Psoas muscle (tissue), 7 donors: ENCODE measurements at regions not wholly inside any gene's neighbourhood (a gene's known extent, or its start where the extent isn't known, plus 50 kb on each side); places are given as distances from the start of the nearest gene placed in this dataset.

Experiments
- ATAC-seq, 4 donors: fragments of 200-7000 bp; cut with Tn5 transposase; one replicate each; pipeline ENCODE4 v1.9.1; 2020; ENCODE audit warnings: moderate library complexity in 3 of 4, mild to moderate bottlenecking in 2 of 4
- DNase-seq, 2 donors: peaks; one replicate each; pipeline ENCODE4 v3.0.0-alpha.2; 2020
- H3K27ac ChIP-seq: fragments of 200-600 bp; one replicate; pipeline ENCODE4 v1.8.0; 2022
- H3K27me3 ChIP-seq, 3 donors: fragments of 200-600 bp in 1 of 3; one replicate each; pipeline versions ENCODE4 v1.6.1 to v1.8.0; 2013 to 2022; ENCODE audit warnings: low read length in 2 of 3, mild to moderate bottlenecking in 2 of 3, moderate library complexity in 1 of 3; ENCODE audit not compliant: insufficient read depth in 3 of 3
- H3K36me3 ChIP-seq, 2 donors: fragments of 200-600 bp in 1 of 2; one replicate each; pipeline versions ENCODE4 v1.6.1 to v1.8.0; 2013 to 2022; ENCODE audit warnings: low read depth in 1 of 2, mild to moderate bottlenecking in 1 of 2, moderate library complexity in 1 of 2; ENCODE audit not compliant: insufficient read depth in 1 of 2
- H3K4me1 ChIP-seq: fragments of 200-600 bp; one replicate; pipeline ENCODE4 v1.8.0; 2022
- H3K4me3 ChIP-seq: fragments of 200-600 bp; one replicate; pipeline ENCODE4 v1.8.0; 2022; ENCODE audit warnings: mild to moderate bottlenecking
- H3K9me3 ChIP-seq: fragments of 200-600 bp; one replicate; pipeline ENCODE4 v1.8.0; 2022
- CTCF ChIP-seq: fragments of 200-600 bp; IDR thresholded peaks from one replicate; pipeline ENCODE4 v1.8.0; 2022; ENCODE audit warnings: antibody characterized with exemption
- WGBS, 3 donors: extraction: QIAGEN DNeasy Blood & Tissue Kit; methylation state at CpG; one replicate each; pipeline versions ENCODE4 v1.1.6 to v1.1.7; 2013; 5-methylcytosine and 5-hydroxymethylcytosine counted together
- intact Hi-C, 2 donors: fragments of 100-400 bp; cut with DNase I; formaldehyde crosslinking; loops; one replicate each; pipeline versions ENCODE4 v1.11.0 to v1.14.2; 2022
- donor health status: healthy with polysubstance abuse.
- donor health status: DM: no; HTN: no; CAD: no; lungs with moderate emphysema.
- donor health status: Bipolar disorder and iron deficiency.
- donor health status: healthy.
- donor health status: DM: yes; HTN: yes; CAD: no.
- donor health status: DM: no; HTN: no; CAD: no.
- donor health status: DM: yes; HTN: yes; CAD: no.

GRCh38 chr5:178791976-178792375 lies 61.5 kb upstream of the ZNF354A start:
- WGBS, 3 donors = 79 to 91% (median 87%) methylated on average over 6 of the region's 6 CpGs
- TF ChIP-seq CTCF = no peak
- no peaks in the 10 kb centered on the region for H3K4me1 ChIP-seq
- peaks cover 0 to 2% (median 0%) of the 10 kb centered on the region in 3 donors for H3K27me3 ChIP-seq
- DNase-seq = no peak
- no peak overlapping the region for H3K27ac ChIP-seq
- no peak overlapping the region for H3K4me3 ChIP-seq
- ATAC-seq = no peak
- intact Hi-C loops = no loop called here
- H3K36me3 ChIP-seq = no peaks in the 10 kb centered on the region
- H3K9me3 ChIP-seq = no peaks in the 10 kb centered on the region

- Histone ChIP-seq H3K36me3 (no peaks in the 10 kb centered on the region), H3K4me1 (no peaks in the 10 kb centered on the region), H3K27me3 (peaks cover 0 to 2% (median 0%) of the 10 kb centered on the region in 3 donors), H3K27ac (no peak overlapping the region), H3K9me3 (no peaks in the 10 kb centered on the region), H3K4me3 (no peak overlapping the region)
- no peak for ATAC-seq
- DNase-seq = no peak
- no peak for TF ChIP-seq CTCF
- intact Hi-C loops = no loop called here
- 78 to 83% (median 81%) methylated on average over 11 of the region's 11 CpGs for WGBS, 3 donors
Observed at GRCh38 chr5:178790371-178790770, 59.9 kb upstream of the ZNF354A start.

- DNase-seq (no peak), ATAC-seq (no peak)
- TF ChIP-seq CTCF = no peak
- WGBS, 3 donors = 74 to 85% (median 80%) methylated on average over 21 of the region's 21 CpGs
- Histone ChIP-seq H3K4me3 (no peak overlapping the region), H3K4me1 (no peaks in the 10 kb centered on the region), H3K36me3 (no peaks in the 10 kb centered on the region), H3K27ac (no peak overlapping the region), H3K27me3 (peaks cover 0 to 2% (median 0%) of the 10 kb centered on the region in 3 donors), H3K9me3 (no peaks in the 10 kb centered on the region)
- intact Hi-C loops = no loop called here
Observed at GRCh38 chr5:178788381-178789085, 58.1 kb upstream of the ZNF354A start.

GRCh38 chr5:178787889-178788288 lies 57.4 kb upstream of the ZNF354A start:
- H3K27ac ChIP-seq = no peak overlapping the region
- WGBS, 3 donors = 77 to 82% (median 79%) methylated on average over 9 of the region's 9 CpGs
- no peak overlapping the region for H3K4me3 ChIP-seq
- ATAC-seq = no peak
- no peaks in the 10 kb centered on the region for H3K4me1 ChIP-seq
- no peaks in the 10 kb centered on the region for H3K36me3 ChIP-seq
- DNase-seq = no peak
- no peak for TF ChIP-seq CTCF
- H3K27me3 ChIP-seq = peaks cover 0 to 2% (median 0%) of the 10 kb centered on the region in 3 donors
- intact Hi-C loops = no loop called here
- H3K9me3 ChIP-seq = no peaks in the 10 kb centered on the region
